Brain microvascular endothelial cell (primary cell): ENCODE measurements at regions not wholly inside any gene's neighbourhood (a gene's known extent, or its start where the extent isn't known, plus 50 kb on each side); places are given as distances from the start of the nearest gene placed in this dataset.
"Not testable (repeated sequence)": the region's sequence is repeated elsewhere in the genome, so short reads cannot be mapped to it uniquely, and the experiment has no call there.

Experiments used
- DNase-seq: peaks from one replicate; pipeline ENCODE4 v3.0.0-alpha.2; 2020
- H3K27ac ChIP-seq: fragments of 250-450 bp; sonication (Bioruptor Pico); 2 replicates; pipeline ENCODE4 v1.5.1; 2020; ENCODE audit warnings: mild to moderate bottlenecking, moderate library complexity
- H3K27me3 ChIP-seq: fragments of 250-450 bp; sonication (Bioruptor Pico); replicated peaks from 2 replicates; pipeline ENCODE4 v1.5.1; 2020; ENCODE audit warnings: mild to moderate bottlenecking
- H3K36me3 ChIP-seq: fragments of 250-450 bp; sonication (Bioruptor Pico); replicated peaks from 2 replicates; pipeline ENCODE4 v1.5.1; 2020; ENCODE audit warnings: mild to moderate bottlenecking
- H3K4me3 ChIP-seq: 2 replicates; pipeline ENCODE4 v1.5.1; 2011; ENCODE audit warnings: low read depth, mild to moderate bottlenecking, control low read depth, low read length, moderate library complexity
- CTCF ChIP-seq: IDR thresholded peaks from 2 replicates; pipeline ENCODE4 v1.5.1; 2011; ENCODE audit warnings: low read depth, mild to moderate bottlenecking, moderate library complexity, low read length, control low read depth, inconsistent platforms; ENCODE audit errors: missing control alignments
- in situ Hi-C: cut with HindIII; loops from 2 replicates; pipeline ENCODE4 v1.10.0; 2017; ENCODE audit warnings: low sequenced_read_pairs, low pct_ligation_motif_present

GRCh38 chr12:124650912-124651311 lies 83.5 kb upstream of the NCOR2 start:
- no peak overlapping the region for H3K27ac ChIP-seq
- no peak overlapping the region for H3K4me3 ChIP-seq
- TF ChIP-seq CTCF, result no peak
- DNase-seq, result no peak
- no peaks in the 10 kb centered on the region for H3K36me3 ChIP-seq
- in situ Hi-C loops, result no loop called here
- H3K27me3 ChIP-seq, result no peaks in the 10 kb centered on the region

- Histone ChIP-seq H3K27ac (no peak overlapping the region), H3K27me3 (no peaks in the 10 kb centered on the region), H3K4me3 (no peak overlapping the region), H3K36me3 (no peaks in the 10 kb centered on the region)
- TF ChIP-seq CTCF, result no peak
- DNase-seq, result no peak
- in situ Hi-C loops, result no loop called here
Observed at GRCh38 chr12:124648710-124649384, 81.4 kb upstream of the NCOR2 start.

- no peak for TF ChIP-seq CTCF
- Histone ChIP-seq H3K27me3 (no peaks in the 10 kb centered on the region), H3K36me3 (no peaks in the 10 kb centered on the region), H3K4me3 (no peak overlapping the region), H3K27ac (no peak overlapping the region)
- no peak for DNase-seq
- in situ Hi-C loops, result no loop called here
Observed at GRCh38 chr12:124647316-124647715, 79.9 kb upstream of the NCOR2 start.

GRCh38 chr12:124646385-124647230 lies 79.2 kb upstream of the NCOR2 start:
- DNase-seq, result no peak
- Histone ChIP-seq H3K4me3 (no peak overlapping the region), H3K27ac (no peak overlapping the region), H3K27me3 (no peaks in the 10 kb centered on the region), H3K36me3 (no peaks in the 10 kb centered on the region)
- no peak for TF ChIP-seq CTCF
- in situ Hi-C loops, result no loop called here

GRCh38 chr12:124645530-124646244 lies 78.3 kb upstream of the NCOR2 start:
- Histone ChIP-seq H3K4me3 (no peak overlapping the region), H3K36me3 (no peaks in the 10 kb centered on the region), H3K27ac (no peak overlapping the region), H3K27me3 (no peaks in the 10 kb centered on the region)
- DNase-seq, result no peak
- TF ChIP-seq CTCF, result no peak
- in situ Hi-C loops, result no loop called here

GRCh38 chr12:124643768-124644167 lies 76.4 kb upstream of the NCOR2 start:
- H3K4me3 ChIP-seq, H3K27ac ChIP-seq, H3K36me3 ChIP-seq, DNase-seq, in situ Hi-C loops, H3K27me3 ChIP-seq: not testable (repeated sequence)
